Osteoblast (primary cell): ENCODE measurements at regions not wholly inside any gene's neighbourhood (a gene's known extent, or its start where the extent isn't known, plus 50 kb on each side); places are given as distances from the start of the nearest gene placed in this dataset.

Experiments used
- DNase-seq: peaks from one replicate; pipeline ENCODE4 v3.0.0; 2011; ENCODE audit warnings: low spot score, mixed read lengths; ENCODE audit not compliant: insufficient read length; ENCODE audit errors: missing footprints
- H2AFZ ChIP-seq: 2 replicates; pipeline ENCODE4 v1.6.0; 2011; ENCODE audit warnings: mild to moderate bottlenecking, low read length
- H3K27ac ChIP-seq: 2 replicates; pipeline ENCODE4 v1.5.1; 2011; ENCODE audit warnings: mild to moderate bottlenecking, low read depth, low read length, moderate library complexity
- H3K27me3 ChIP-seq: 2 replicates; pipeline ENCODE4 v1.6.0; 2012; ENCODE audit warnings: mild to moderate bottlenecking, control low read depth, inconsistent platforms, low read length, moderate library complexity; ENCODE audit not compliant: insufficient read depth
- H3K36me3 ChIP-seq: 2 replicates; pipeline ENCODE4 v1.5.1; 2011; ENCODE audit warnings: mild to moderate bottlenecking, low read length, control low read depth, moderate library complexity; ENCODE audit not compliant: insufficient read depth
- H3K4me1 ChIP-seq: 2 replicates; pipeline ENCODE4 v1.5.1; 2011; ENCODE audit warnings: mild to moderate bottlenecking, low read length, control low read depth, moderate library complexity; ENCODE audit not compliant: insufficient read depth
- H3K4me2 ChIP-seq: 2 replicates; pipeline ENCODE4 v1.6.0; 2011; ENCODE audit warnings: mild to moderate bottlenecking, low read length; ENCODE audit not compliant: insufficient read depth
- H3K4me3 ChIP-seq: fragments of 200-600 bp; sonication (generic); 3 replicates; pipeline ENCODE4 v1.5.1; 2012; ENCODE audit warnings: mild to moderate bottlenecking, low read length, inconsistent platforms; ENCODE audit not compliant: insufficient read depth
- H3K79me2 ChIP-seq: 2 replicates; pipeline ENCODE4 v1.6.0; 2012; ENCODE audit warnings: mild to moderate bottlenecking, low read length, control low read depth, inconsistent platforms; ENCODE audit not compliant: insufficient read depth
- H3K9me3 ChIP-seq: 2 replicates; pipeline ENCODE4 v1.5.1; 2011; ENCODE audit warnings: low read depth, low read length, control low read depth
- H4K20me1 ChIP-seq: 2 replicates; pipeline ENCODE4 v1.6.0; 2012; ENCODE audit warnings: mild to moderate bottlenecking, low read length, control low read depth; ENCODE audit not compliant: insufficient read depth
- CTCF ChIP-seq: IDR thresholded peaks from 2 replicates; pipeline ENCODE4 v1.5.1; 2011; ENCODE audit warnings: mild to moderate bottlenecking, low read depth, low read length, moderate library complexity; ENCODE audit errors: extremely low read depth

- no peak overlapping the region for H3K27ac ChIP-seq
- H3K79me2 ChIP-seq = no peaks in the 10 kb centered on the region
- H3K27me3 ChIP-seq = no peaks in the 10 kb centered on the region
- DNase-seq = no peak
- no peaks in the 10 kb centered on the region for H4K20me1 ChIP-seq
- H3K4me2 ChIP-seq = no peak overlapping the region
- TF ChIP-seq CTCF = no peak
- H3K9me3 ChIP-seq = no peaks in the 10 kb centered on the region
- H3K36me3 ChIP-seq = no peaks in the 10 kb centered on the region
- no peaks in the 10 kb centered on the region for H3K4me1 ChIP-seq
- no peak overlapping the region for H3K4me3 ChIP-seq
- H2AFZ ChIP-seq = no peak overlapping the region
Measured at GRCh38 chr18:75815767-75816166, 388.3 kb upstream of the SMIM21 start.

- Histone ChIP-seq H3K27me3 (no peaks in the 10 kb centered on the region), H3K36me3 (no peaks in the 10 kb centered on the region), H3K9me3 (no peaks in the 10 kb centered on the region), H3K79me2 (no peaks in the 10 kb centered on the region), H2AFZ (no peak overlapping the region), H3K4me1 (no peaks in the 10 kb centered on the region), H3K4me2 (no peak overlapping the region), H4K20me1 (no peaks in the 10 kb centered on the region), H3K27ac (no peak overlapping the region), H3K4me3 (no peak overlapping the region)
- no peak for TF ChIP-seq CTCF
- DNase-seq = no peak
Measured at GRCh38 chr18:75812761-75813160, 385.3 kb upstream of the SMIM21 start.

DNA sequence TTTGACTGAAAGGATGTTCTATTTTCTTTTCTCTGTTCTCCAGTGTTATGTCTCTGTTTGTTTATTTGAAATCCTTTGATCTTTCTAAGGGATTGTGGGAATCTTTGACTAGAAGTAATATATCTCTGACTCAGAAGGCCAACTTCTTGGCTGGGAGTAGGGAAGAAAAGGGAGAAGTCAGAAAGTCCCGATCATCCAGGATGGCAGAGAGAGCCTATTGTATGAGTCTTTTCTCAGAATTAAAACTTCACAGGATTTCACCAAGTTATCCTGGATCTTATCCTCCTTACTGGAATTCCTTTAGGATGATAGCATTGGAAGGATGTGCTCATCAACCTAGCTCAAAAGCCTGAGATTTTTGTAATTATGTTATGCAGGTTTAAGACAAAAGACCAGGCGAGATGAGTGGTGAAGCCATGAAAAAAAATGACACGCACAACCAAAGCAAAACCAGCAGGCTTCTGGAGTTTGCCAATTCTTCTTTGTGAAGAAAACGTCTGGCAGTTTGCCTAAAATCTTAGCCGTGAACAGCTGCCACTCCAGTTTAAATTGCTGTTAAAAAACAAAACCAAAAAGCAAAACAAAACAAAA lies 383.6 kb upstream of the SMIM21 start:
- Histone ChIP-seq H4K20me1 (no peaks in the 10 kb centered on the region), H3K4me1 (no peaks in the 10 kb centered on the region), H3K79me2 (no peaks in the 10 kb centered on the region), H3K4me2 (no peak overlapping the region), H3K9me3 (no peaks in the 10 kb centered on the region), H3K27ac (no peak overlapping the region), H3K4me3 (no peak overlapping the region), H2AFZ (no peak overlapping the region), H3K36me3 (no peaks in the 10 kb centered on the region), H3K27me3 (no peaks in the 10 kb centered on the region)
- no peak for TF ChIP-seq CTCF
- DNase-seq = no peak

DNA sequence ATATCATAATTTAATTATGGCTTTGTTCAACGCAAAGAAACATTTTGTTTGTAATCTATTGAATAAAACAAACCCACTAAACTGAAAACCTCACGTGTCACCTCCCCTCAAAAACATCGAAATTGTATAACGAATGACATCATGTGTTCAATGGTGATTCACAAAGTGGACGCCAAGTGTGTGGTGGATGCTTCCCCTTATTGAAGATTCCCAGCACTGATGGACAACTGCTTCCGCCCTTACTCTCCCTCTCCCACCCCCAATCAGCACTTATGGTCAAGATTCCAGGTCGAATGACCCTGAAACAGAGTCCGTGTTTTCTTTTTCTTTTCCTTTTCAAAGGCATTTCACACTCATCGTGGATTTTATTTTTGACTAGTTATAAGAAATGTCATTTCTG lies 383.0 kb upstream of the SMIM21 start:
- DNase-seq = no peak
- Histone ChIP-seq H3K27ac (no peak overlapping the region), H4K20me1 (no peaks in the 10 kb centered on the region), H3K9me3 (no peaks in the 10 kb centered on the region), H3K4me1 (no peaks in the 10 kb centered on the region), H3K79me2 (no peaks in the 10 kb centered on the region), H3K27me3 (no peaks in the 10 kb centered on the region), H3K4me2 (no peak overlapping the region), H3K4me3 (no peak overlapping the region), H2AFZ (no peak overlapping the region), H3K36me3 (no peaks in the 10 kb centered on the region)
- no peak for TF ChIP-seq CTCF
